Bronchial epithelial cell (primary cell): ENCODE measurements at regions not wholly inside any gene's neighbourhood (a gene's known extent, or its start where the extent isn't known, plus 50 kb on each side); places are given as distances from the start of the nearest gene placed in this dataset.

Experiments
- DNase-seq: peaks from one replicate; pipeline ENCODE4 v3.0.0-alpha.2; 2010; ENCODE audit warnings: low read depth
- FAIRE-seq: peaks from 2 replicates; lab custom pipeline; 2011; peaks lifted over from hg19 to GRCh38; lab: Jason Lieb, UNC
- H3K27me3 ChIP-seq: 2 replicates; pipeline ENCODE4 v1.5.1; 2011; ENCODE audit warnings: low read length; ENCODE audit not compliant: control insufficient read depth, insufficient read depth
- H3K36me3 ChIP-seq: 2 replicates; pipeline ENCODE4 v1.5.1; 2011; ENCODE audit warnings: low read length; ENCODE audit not compliant: control insufficient read depth, insufficient read depth
- H3K4me3 ChIP-seq: 2 replicates; pipeline ENCODE4 v1.5.1; 2011; ENCODE audit warnings: mild to moderate bottlenecking, low read depth, low read length, control low read depth
- TF ChIP-seq, protein P1 (sequence below): IDR thresholded peaks from 2 replicates; pipeline ENCODE4 v1.5.1; 2011; ENCODE audit warnings: mild to moderate bottlenecking, moderate library complexity, low read length, control low read depth, inconsistent platforms; ENCODE audit not compliant: insufficient read depth, severe bottlenecking

DNA sequence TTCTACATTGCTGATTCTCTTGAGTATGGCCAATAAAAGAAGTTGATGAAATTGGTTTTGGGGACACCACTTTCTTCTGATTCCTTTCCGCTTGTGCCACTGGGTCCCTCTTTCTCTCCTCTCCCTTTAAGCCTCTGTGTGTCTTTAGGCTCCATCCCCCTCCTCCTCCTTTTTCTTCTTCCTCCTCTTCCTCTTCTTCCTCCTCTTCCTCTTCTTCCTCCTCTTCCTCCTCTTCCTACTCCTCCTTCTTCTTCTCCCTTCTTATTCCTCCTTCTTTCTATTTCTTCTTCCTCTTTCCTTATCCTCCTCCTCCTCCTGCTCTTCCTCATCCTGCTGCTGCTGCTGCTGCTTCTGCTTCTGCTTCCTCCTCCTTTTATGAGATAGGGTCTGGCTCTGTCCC is 93.7 kb downstream of the CHD9NB start:
- TF ChIP-seq, protein P1, sequence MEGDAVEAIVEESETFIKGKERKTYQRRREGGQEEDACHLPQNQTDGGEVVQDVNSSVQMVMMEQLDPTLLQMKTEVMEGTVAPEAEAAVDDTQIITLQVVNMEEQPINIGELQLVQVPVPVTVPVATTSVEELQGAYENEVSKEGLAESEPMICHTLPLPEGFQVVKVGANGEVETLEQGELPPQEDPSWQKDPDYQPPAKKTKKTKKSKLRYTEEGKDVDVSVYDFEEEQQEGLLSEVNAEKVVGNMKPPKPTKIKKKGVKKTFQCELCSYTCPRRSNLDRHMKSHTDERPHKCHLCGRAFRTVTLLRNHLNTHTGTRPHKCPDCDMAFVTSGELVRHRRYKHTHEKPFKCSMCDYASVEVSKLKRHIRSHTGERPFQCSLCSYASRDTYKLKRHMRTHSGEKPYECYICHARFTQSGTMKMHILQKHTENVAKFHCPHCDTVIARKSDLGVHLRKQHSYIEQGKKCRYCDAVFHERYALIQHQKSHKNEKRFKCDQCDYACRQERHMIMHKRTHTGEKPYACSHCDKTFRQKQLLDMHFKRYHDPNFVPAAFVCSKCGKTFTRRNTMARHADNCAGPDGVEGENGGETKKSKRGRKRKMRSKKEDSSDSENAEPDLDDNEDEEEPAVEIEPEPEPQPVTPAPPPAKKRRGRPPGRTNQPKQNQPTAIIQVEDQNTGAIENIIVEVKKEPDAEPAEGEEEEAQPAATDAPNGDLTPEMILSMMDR, result no peak
- FAIRE-seq (no peak), DNase-seq (no peak)
- Histone ChIP-seq H3K4me3 (no peak overlapping the region), H3K36me3 (no peaks in the 10 kb centered on the region), H3K27me3 (no peaks in the 10 kb centered on the region)

DNA sequence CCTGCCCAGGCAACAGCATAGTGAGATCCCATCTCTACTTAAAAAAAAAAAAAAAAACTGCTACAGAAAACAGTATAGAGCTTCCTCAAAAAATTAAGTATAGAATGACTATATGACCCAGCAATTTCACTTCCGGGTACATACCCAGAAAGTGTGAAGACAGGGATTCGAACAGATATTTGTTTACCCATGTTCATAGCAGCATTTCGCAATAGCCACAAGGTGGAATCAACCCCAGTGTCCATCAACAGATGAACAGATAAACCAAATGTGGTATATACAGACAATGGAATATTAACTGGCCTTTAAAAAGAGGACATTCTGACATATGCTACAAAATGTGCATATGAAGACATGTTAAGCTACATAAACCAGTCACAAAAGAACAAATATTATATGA is 95.5 kb downstream of the CHD9NB start:
- H3K4me3 ChIP-seq, result no peak overlapping the region
- FAIRE-seq, result no peak
- H3K36me3 ChIP-seq, result no peaks in the 10 kb centered on the region
- no peak for DNase-seq
- H3K27me3 ChIP-seq, result no peaks in the 10 kb centered on the region
- TF ChIP-seq, protein P1, result no peak

DNA sequence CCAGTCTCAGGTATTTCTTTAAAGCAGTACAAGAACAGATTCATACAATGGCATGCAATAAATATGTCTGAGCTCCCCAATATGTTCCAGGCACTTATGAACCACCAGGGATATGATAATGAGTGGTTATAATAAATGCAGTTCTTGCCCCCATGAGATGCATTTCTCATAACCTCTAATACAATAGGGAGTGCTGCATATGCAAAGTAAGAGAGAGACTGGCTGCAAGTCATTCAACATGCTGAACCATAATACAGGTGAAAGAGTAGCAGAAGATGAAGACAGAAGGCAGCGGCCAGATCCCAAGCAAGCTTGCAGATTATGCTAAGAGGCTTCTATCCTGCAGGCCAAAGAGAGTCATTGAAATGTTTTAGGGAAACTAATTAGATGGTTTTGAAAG is 96.7 kb downstream of the CHD9NB start:
- H3K4me3 ChIP-seq, result no peak overlapping the region
- no peak for FAIRE-seq
- TF ChIP-seq, protein P1, result no peak
- H3K36me3 ChIP-seq, result no peaks in the 10 kb centered on the region
- H3K27me3 ChIP-seq, result no peaks in the 10 kb centered on the region
- no peak for DNase-seq

DNA sequence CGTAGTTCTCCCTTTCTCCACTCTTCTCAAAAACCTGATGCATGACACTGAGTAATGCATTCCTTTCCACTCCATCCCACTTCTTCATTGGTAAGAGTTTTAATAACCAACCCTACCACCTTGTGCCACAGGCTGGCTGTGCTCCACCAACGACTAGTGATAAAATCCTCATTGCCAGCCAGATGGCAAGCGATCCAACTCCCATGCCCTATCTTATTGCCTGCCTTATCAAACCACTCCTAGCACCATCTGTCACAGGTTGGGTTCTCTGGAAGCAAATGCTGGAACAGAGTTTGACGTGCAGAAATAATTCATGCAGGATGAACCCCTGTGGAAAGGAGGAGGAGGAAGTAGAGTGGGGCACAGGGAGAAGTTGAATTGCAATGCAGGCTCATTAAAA is 99.5 kb downstream of the CHD9NB start:
- DNase-seq (no peak), FAIRE-seq (no peak)
- Histone ChIP-seq H3K27me3 (no peaks in the 10 kb centered on the region), H3K36me3 (no peaks in the 10 kb centered on the region), H3K4me3 (no peak overlapping the region)
- TF ChIP-seq, protein P1, result no peak

DNA sequence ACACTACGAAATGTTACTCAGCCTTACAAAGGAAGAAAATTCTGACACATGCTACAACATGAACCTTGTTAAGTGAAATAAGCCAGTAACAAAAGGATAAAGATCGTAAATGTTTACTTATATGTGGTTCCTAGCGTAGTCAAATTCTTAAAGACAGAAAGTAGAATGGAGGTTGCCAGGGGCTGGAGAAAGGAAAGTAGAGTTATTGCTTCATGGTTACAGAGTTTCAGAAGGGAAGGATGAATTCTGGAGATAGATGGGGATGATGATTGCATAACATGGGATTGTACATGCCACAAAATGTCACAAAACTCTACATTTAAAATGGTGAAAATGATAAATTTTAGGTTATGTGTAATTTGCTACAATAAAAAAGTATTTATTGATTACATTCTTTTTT is 103.8 kb downstream of the CHD9NB start:
- Histone ChIP-seq H3K27me3 (no peaks in the 10 kb centered on the region), H3K36me3 (no peaks in the 10 kb centered on the region), H3K4me3 (no peak overlapping the region)
- FAIRE-seq (no peak), DNase-seq (peak; percentile 22)
- TF ChIP-seq, protein P1, result no peak

DNA sequence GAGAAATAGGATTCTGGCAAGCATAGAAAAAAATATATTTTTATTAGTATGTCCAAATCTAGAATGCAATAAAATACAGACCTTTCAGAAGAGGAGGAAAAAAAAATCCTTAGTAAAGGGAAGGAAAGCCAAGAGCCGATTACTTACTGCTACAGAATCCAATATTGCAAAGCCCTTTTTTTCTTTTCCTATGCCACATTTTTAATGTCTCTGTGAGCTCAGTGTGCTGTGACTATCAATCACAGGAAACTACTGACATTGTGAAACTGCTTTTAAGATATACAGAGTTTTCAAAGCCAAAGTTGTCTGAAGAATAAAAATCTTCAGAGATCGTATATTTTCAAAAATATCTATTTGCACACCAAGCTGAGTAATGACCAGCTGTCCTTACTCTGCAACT is 120.4 kb downstream of the CHD9NB start:
- TF ChIP-seq, protein P1, result no peak
- no peak for FAIRE-seq

More for the DNA sequence above, 120.4 kb downstream of the CHD9NB start:
- Histone ChIP-seq H3K27me3 (no peaks in the 10 kb centered on the region), H3K36me3 (no peaks in the 10 kb centered on the region), H3K4me3 (no peak overlapping the region)
- no peak for DNase-seq
